Body of pancreas (tissue), 4 donors: ENCODE measurements at regions not wholly inside any gene's neighbourhood (a gene's known extent, or its start where the extent isn't known, plus 50 kb on each side); places are given as distances from the start of the nearest gene placed in this dataset.

ENCODE experiments used
- POLR2A ChIP-seq, 3 donors: fragments of 450-650 bp; IDR thresholded peaks; one replicate each; pipeline ENCODE4 v1.6.1; 2016; ENCODE audit warnings: antibody characterized with exemption in 3 of 3, mild to moderate bottlenecking in 2 of 3
- TF ChIP-seq, protein P1 (sequence below), 7 experiments: fragments of 450-650 bp in 4 of 7; fragments of 200-600 bp in 3 of 7; sonication (generic) in 3 of 7; IDR thresholded peaks; one replicate each; pipeline ENCODE4 v1.5.1; 2016 to 2019; ENCODE audit warnings: antibody characterized with exemption in 7 of 7

DNA sequence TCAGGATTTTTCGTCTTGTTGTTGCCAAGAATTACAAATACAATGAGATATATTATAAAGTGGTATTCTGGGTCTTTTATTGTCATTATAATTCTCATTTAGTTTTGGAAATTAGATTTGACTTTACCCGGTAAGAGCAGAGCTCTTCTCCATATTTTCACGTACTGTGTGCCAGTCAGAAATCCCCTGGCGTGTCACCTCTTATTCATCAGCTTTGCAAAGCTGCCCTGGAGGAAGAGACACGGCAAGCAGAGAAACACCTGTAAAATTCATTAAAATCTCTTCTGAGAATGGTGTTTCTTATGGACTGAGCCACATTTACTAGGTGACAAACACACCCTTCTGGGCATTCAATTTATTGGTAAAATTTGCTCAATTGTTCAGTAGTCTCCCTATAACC is 440.4 kb downstream of the HINT1 start:
- TF ChIP-seq, protein P1, sequence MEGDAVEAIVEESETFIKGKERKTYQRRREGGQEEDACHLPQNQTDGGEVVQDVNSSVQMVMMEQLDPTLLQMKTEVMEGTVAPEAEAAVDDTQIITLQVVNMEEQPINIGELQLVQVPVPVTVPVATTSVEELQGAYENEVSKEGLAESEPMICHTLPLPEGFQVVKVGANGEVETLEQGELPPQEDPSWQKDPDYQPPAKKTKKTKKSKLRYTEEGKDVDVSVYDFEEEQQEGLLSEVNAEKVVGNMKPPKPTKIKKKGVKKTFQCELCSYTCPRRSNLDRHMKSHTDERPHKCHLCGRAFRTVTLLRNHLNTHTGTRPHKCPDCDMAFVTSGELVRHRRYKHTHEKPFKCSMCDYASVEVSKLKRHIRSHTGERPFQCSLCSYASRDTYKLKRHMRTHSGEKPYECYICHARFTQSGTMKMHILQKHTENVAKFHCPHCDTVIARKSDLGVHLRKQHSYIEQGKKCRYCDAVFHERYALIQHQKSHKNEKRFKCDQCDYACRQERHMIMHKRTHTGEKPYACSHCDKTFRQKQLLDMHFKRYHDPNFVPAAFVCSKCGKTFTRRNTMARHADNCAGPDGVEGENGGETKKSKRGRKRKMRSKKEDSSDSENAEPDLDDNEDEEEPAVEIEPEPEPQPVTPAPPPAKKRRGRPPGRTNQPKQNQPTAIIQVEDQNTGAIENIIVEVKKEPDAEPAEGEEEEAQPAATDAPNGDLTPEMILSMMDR (IDR thresholded peaks at IDR 0.05), result no peak
- TF ChIP-seq POLR2A (IDR thresholded peaks at IDR 0.05), result no peak
